Stimulated activated CD4-positive, alpha-beta T cell treated with anti-CD3 and anti-CD28 coated beads, Interleukin-4, amount 100 ng/mL, for 24 hours (primary cell): ENCODE measurements at regions not wholly inside any gene's neighbourhood (a gene's known extent, or its start where the extent isn't known, plus 50 kb on each side); places are given as distances from the start of the nearest gene placed in this dataset.
A peak's percentile ranks its signal among the peaks of the same experiment; 100 is the strongest.
"Not testable (repeated sequence)": the region's sequence is repeated elsewhere in the genome, so short reads cannot be mapped to it uniquely, and the experiment has no call there.

Source experiments
- DNase-seq: peaks from one replicate; pipeline ENCODE4 v3.0.0-alpha.2; 2020

- DNase-seq = no peak
Observed at GRCh38 chr14:86087377-86087776, 557.4 kb downstream of the FLRT2 start.

DNA sequence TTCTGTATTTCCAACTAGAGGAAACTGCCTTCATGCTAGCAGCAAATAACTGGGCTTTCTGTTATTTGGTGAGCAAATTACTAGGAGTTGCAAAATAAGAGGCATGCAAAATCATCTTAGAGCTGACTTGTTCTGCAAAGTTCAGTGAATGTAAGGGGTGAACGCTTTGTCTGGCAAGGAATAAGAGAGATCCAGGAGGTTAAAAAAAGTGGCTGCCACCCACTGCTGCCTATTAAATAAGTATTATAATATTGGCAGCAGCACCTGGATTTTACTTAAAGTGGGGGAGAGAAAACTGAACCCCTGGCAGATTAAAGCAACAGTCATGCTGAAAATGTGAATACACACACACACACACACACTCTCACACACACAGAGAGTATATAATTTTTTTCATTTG is 557.0 kb downstream of the FLRT2 start:
- DNase-seq = no peak

DNA sequence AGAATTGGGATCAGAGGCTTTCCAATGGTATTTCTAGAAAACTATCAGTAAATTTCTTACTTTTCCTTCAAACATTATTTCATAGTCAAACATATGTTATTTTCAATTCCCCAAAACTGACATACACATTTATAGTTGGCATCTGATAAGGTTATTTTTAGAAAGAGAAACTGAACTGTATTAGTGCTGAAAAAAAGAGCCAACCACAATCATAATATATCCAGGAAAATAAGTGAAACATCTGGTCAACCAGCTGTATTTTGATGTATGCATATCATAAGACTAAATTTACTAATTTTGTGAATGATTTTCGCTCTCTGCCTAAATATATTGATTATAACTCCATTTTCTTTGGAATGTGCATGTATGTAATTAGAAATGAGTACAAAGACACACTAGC is 554.2 kb downstream of the FLRT2 start:
- no peak for DNase-seq

DNA sequence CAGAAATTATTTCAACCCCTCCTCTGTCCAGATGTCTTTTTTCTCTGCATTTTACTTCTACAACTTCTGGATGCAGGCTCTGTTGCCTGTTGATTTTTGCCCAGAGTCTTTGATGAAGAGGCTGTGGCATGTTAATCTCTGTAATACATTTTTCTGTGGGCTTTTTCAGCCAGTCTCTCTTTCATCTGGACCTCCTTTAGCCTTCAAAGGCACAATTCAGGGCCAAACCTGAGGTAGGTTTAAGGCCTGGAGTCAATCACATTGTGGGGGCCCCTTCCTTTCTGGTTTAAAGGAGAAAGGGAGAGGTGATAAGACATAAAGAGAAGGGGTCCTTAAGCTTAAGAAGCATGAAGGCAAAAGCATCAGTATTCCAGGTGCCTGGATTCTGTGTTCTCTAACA is 553.7 kb downstream of the FLRT2 start:
- no peak for DNase-seq

DNA sequence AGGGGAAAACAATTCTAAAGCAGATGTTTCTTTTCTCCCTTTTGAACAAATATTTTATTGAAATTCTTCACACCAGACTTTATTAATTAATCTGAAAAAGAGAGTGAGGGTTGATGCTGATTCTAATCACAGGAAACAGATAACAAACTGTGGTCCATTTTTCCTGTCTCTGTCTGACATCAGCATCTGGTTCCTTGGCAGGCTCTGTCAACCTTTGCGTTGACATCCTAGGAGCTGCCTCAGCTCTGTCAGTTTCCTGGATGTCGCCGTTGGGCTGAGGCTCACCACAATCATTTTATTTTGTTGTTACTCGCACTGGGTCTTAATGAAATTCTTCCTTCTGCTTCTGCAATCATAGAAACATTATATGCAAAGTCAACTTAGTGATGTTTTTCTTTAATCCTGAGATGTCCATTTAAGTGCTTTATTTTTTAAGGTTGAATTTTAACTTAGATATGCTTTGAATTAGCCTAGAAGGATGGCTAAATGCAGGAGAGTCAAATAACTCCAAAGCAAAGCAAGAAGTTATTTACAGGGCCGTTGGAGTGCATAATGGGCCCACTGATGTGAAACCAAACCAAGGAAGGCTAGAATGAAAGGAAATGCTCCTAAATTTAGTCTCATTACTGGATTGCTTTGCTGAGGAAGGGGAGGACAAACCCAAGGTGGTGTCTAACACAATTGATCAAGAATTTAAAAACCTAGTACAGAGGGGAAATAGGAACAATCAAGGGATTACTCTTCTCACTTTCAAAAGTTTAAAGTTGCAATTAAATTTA is 542.4 kb downstream of the FLRT2 start:
- DNase-seq = no peak

DNA sequence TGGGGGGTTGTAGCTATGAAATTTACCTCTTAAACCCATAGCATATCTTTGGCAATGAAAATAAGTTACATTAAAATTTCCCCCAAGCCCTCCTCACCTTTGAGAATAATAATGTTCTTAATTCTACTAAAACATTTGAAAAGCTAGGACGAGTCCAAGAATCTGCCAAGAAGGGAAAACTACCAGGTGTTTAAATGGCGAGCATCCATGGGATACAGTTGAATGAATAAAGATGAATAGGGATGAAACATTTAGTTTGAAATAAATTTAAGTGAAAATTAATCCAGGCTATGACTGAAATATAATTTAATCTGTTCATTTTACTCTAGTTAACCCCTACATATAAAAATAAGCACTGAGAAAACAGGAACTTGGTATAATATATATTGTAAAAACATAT is 536.7 kb downstream of the FLRT2 start:
- no peak for DNase-seq

DNA sequence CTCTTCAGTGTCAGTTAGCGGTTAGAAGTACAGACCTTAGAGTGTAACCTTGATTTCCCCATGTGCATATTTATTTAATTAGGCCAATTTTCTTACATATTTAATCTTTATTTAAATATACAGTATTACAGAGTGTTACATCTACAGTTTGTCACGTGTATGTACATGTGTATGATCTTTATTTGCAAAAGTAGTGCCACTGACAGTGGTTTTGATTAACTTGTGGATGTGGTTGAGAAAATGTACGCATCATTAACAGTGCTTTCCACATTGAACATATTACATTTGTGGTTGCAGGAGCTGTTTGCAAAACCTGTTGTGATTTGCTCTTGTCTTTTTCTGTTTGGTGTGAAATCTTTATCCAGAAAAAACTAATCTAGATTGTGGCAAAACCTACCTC is 535.5 kb downstream of the FLRT2 start:
- DNase-seq = no peak

GRCh38 chr14:86064595-86064994 is 534.7 kb downstream of the FLRT2 start:
- DNase-seq = not testable (repeated sequence)

DNA sequence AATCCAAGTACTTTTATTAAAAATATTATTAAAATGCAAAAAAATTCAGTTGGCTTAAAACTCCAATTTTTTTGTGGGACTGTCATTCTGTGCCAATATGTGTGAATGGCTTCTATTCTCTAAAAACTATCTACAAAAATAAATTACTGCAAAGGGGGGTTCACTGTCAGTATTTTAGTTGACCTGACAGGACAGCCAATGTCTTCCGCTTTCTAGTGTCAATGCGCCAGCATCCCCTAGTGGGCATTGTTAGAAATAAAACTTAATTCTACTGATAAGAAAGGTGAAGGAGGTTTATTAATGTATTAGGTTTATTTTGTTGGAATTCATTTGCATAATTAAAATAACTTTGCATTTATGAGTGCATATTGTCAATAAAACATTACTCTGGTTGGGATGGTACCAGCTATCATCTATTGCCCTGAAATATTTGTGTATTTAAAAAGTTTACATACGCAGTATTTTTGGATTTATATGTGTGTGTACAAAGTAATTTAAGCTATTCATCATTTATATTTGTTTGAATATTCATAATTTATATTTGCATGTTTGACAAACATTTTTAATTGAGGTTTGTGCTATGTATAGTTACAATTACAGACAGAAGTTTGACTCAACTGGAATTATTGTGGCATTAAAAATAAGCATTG is 527.2 kb downstream of the FLRT2 start:
- peak; percentile 22 for DNase-seq

- no peak for DNase-seq
Observed at GRCh38 chr14:86055512-86056075, 525.6 kb downstream of the FLRT2 start.

DNA sequence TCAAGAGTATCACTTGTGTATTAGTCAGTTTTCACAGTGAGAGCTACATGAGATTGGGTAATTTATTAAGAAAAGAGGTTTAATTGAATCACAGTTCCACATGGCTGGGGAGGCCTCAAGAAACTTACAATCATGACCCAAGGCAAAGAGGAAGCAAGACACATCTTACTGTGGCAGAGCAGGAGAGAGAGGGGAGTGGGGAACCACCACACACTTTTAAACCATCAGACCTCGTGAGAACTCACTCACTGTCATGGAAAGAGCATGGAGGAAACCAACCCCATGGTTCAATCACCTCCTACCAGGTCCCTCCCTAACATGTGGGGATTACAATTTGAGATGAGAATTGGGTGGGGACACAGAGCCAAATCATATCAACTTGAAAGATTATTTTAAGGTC is 522.9 kb downstream of the FLRT2 start:
- no peak for DNase-seq

DNA sequence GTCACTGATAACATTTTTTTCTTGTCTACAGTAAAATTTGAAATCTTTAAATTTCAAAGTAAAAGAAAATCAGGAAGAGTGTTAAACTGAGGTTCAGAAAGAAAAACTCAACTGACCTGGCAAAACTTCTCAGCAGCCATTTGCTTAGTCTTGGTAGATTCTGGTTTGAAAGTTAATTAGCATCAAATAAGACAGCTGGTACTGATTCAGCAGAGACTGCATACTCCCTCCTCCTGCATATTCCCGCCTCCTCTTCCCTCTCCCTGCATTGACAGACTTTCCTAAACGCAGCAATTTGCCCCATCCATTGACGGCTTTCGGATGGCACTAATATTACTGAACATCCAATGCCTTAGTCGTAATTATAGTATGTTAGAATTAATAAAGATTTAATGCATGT is 520.8 kb downstream of the FLRT2 start:
- no peak for DNase-seq

GRCh38 chr14:86050072-86050683 is 520.2 kb downstream of the FLRT2 start:
- no peak for DNase-seq

DNA sequence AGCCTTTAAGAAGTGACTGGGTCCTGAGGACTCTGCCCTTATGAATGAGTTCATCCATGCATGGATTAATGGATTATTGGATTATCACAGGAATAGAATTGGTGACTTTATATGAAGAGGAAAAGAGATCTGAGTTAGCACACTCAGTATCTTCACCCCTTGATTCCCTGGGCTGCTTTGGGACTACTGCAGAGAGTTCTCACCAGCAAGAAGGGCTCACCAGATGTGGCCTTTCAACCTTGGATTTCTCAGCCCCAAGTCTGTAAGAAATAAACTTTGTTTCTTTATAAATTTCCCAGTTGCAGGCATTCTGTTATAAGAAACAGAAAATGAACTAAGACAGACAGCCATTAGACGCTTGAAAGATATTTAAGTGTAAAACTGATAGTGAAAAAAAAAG is 509.2 kb downstream of the FLRT2 start:
- no peak for DNase-seq

- DNase-seq = peak; percentile 21
Observed at GRCh38 chr14:86038387-86039042, 508.6 kb downstream of the FLRT2 start.

DNA sequence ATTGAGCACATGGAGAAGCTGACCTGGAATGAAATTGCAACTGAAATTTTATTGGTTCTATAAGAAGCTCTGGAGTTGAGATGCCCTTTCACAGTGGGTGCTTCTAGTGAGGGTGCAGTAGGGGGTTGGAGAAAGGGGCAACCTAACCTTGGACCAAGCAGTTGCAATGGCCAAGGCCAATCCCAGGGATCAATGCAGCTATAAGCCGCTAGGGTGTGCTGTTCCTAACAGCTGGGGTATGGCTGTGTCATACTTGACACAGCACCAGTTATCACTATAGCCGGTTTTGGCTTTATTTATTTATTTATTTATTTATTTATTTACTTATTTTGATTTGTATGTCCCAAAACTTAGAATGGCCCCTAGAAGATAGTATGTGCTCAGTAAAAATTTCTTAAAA is 505.9 kb downstream of the FLRT2 start:
- DNase-seq = no peak

DNA sequence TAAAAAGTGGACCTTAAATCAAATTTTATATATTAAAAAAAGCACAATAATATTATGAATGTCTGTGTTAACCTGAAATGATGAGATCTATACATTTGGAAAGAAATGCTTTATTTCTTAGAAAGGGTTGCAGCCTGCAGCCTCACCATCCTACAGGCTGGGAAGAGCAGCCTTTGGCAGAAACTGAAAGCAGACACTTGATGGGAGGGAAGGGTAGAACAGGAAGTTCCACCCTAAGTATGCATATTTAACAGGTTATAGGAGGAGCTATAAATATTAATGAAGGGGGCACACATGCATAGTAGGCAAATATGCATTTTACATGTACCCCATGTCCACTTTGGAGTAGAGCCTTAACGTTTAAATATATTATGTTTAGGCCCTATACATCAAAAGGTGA is 498.0 kb downstream of the FLRT2 start:
- no peak for DNase-seq

DNA sequence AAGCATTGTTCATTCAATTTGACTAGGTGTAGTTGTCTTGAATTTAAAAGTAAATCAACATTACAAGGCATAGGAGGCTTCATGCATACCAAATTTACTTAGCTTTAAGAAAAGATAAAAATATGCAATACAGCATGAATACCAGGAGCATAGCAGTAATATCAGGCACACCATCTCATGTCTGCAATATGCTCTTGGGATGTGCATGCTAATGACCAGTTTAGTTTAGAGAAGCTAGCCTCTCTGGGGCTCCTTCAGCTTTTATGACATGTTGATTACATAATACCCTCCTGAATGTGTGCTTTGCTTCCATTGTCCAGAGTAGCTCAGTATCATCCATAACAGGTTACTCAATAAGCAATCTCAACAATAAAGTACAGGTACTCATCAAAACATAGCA is 497.2 kb downstream of the FLRT2 start:
- no peak for DNase-seq

DNA sequence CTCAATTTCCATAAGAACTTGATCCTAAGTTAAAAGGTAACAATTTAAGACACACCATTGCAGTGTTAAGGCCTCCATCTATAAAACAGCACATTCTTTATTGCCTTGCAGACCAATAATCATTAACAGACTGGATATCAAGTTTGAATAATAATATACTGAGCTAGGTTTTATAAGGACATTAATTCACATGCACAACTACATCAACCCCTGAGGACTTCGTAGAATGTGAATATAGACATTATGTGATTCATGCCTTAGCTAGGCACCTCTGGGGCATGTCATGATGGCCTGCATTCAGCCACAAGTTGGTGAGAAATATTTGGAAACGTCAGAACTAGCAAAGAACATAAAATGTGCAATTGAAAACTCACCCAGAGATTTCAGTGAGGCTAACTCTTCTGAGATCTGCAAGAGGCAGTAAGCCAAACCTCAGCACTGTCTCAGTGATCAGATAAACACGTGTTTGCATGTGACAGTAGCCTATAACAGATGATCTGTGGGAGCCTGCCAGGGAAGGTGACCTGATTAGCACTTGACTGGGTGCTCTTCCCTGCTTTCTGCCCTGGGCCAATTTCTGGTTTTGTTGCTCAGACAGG is 492.2 kb downstream of the FLRT2 start:
- no peak for DNase-seq

DNA sequence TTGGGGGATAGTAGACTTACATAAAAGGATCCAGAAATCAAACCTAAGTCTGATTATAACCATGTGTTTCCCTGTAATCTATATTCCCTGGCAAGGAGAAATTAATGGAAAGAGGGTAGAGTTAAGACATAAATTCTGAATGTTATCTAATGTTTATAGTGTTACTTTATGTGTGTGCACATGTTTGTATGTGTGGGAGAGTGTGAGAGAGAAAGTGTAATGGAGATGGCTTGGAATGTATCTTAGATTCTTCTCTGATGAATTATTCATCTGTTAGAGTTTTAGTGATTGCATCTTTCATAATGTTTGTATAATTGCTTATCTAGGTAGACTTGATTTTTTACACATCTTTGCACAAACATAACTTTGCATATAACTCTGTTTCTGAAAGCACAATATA is 490.9 kb downstream of the FLRT2 start:
- no peak for DNase-seq

GRCh38 chr14:86015941-86016340 is 486.0 kb downstream of the FLRT2 start:
- DNase-seq = no peak

GRCh38 chr14:86015511-86015910 is 485.6 kb downstream of the FLRT2 start:
- DNase-seq = no peak

DNA sequence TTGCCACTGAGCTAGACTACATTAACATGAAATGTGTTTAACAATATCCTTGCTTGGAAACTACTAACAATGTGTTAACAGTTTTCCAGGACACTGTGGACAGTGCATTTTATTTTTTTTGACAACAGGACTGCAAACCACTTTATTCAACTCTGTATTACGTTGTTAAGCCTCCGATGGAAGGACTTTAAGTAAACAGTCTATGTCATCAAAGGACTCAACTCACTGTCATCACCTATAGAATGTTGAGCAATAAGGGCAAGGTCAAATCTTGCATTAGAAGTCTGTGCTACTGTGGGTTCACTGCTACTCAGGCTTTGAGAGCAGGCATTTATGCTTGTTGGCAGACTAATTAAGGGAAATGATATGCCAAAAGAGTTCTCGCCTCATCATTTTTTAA is 483.7 kb downstream of the FLRT2 start:
- DNase-seq = no peak
